Suprapubic skin (tissue), 4 donors: ENCODE measurements at regions not wholly inside any gene's neighbourhood (a gene's known extent, or its start where the extent isn't known, plus 50 kb on each side); places are given as distances from the start of the nearest gene placed in this dataset.

Source experiments
- DNase-seq, 2 donors: peaks; one replicate each; pipeline ENCODE4 v3.0.0-alpha.2; 2019; ENCODE audit warnings: low spot score in 2 of 2
- H3K27ac ChIP-seq: fragments of 200-600 bp; sonication (generic); one replicate; pipeline ENCODE4 v1.5.1; 2019
- H3K27me3 ChIP-seq: fragments of 200-600 bp; sonication (generic); one replicate; pipeline ENCODE4 v1.5.1; 2019
- H3K36me3 ChIP-seq: fragments of 200-600 bp; sonication (generic); one replicate; pipeline ENCODE4 v1.5.1; 2019
- H3K4me1 ChIP-seq: fragments of 200-600 bp; sonication (generic); one replicate; pipeline ENCODE4 v1.5.1; 2019
- H3K4me3 ChIP-seq: fragments of 200-600 bp; sonication (generic); one replicate; pipeline ENCODE4 v1.5.1; 2019; ENCODE audit warnings: mild to moderate bottlenecking
- H3K9me3 ChIP-seq: fragments of 200-600 bp; sonication (generic); one replicate; pipeline ENCODE4 v1.5.1; 2019
- CTCF ChIP-seq, 2 donors: fragments of 200-600 bp in 1 of 2; fragments of 450-650 bp in 1 of 2; sonication (generic) in 1 of 2; IDR thresholded peaks; one replicate each; pipeline ENCODE4 v1.5.1; 2016 to 2019; ENCODE audit warnings: antibody characterized with exemption in 2 of 2, mild to moderate bottlenecking in 1 of 2, moderate library complexity in 1 of 2
- EP300 ChIP-seq: sonication (generic); formaldehyde crosslinking; IDR thresholded peaks from one replicate; pipeline ENCODE4 v1.6.1; 2017; ENCODE audit warnings: antibody characterized with exemption
- POLR2A ChIP-seq, 2 donors: fragments of 450-650 bp; IDR thresholded peaks; one replicate each; pipeline ENCODE4 v1.6.1; 2017; ENCODE audit warnings: antibody characterized with exemption in 2 of 2, mild to moderate bottlenecking in 2 of 2, moderate library complexity in 2 of 2
- POLR2AphosphoS5 ChIP-seq, 3 donors: sonication (generic); formaldehyde crosslinking; IDR thresholded peaks; one replicate each; pipeline ENCODE4 v1.6.1; 2017; ENCODE audit warnings: antibody characterized with exemption in 3 of 3
- WGBS: methylation state at CpG from one replicate; pipeline ENCODE4 v1.1.5; 2018; 5-methylcytosine and 5-hydroxymethylcytosine counted together

- Histone ChIP-seq H3K4me1 (peaks cover 12% of the 10 kb centered on the region), H3K36me3 (no peaks in the 10 kb centered on the region), H3K9me3 (no peaks in the 10 kb centered on the region), H3K27ac (no peak overlapping the region), H3K4me3 (no peak overlapping the region), H3K27me3 (no peaks in the 10 kb centered on the region)
- TF ChIP-seq EP300 (no peak), CTCF (IDR thresholded peaks at IDR 0.05) (no peak), POLR2AphosphoS5 (IDR thresholded peaks at IDR 0.05) (no peak), POLR2A (IDR thresholded peaks at IDR 0.05) (no peak)
- WGBS: 92% methylated on average over 6 of the region's 6 CpGs
- no peak for DNase-seq
Measured at GRCh38 chr20:57806476-57806875, 96.7 kb upstream of the PMEPA1 start.

DNA sequence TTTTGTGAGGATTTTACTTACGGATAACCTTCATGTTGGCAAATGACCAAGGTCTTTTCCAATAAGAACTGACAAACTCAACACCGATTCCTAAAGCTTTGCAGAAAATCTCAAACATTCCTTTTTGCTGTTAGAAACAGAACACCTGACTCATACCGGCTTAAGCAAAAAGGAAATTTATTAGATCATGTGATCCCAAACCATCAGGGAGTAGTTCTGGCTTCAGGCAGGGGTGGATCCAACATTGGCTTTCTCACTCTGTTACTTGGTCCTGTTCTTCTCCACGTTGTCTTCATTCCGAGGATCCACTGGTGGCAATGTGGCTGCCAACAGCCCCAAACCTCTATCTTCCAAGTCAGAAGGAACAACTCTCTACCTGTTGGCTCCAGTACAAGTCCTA lies 95.9 kb upstream of the PMEPA1 start:
- H3K4me3 ChIP-seq: no peak overlapping the region
- peaks cover 6% of the 10 kb centered on the region for H3K4me1 ChIP-seq
- WGBS: 39% methylated on average over 5 of the region's 5 CpGs
- DNase-seq: no peak
- H3K27ac ChIP-seq: no peak overlapping the region
- H3K9me3 ChIP-seq: no peaks in the 10 kb centered on the region
- H3K27me3 ChIP-seq: no peaks in the 10 kb centered on the region
- TF ChIP-seq EP300 (no peak), POLR2AphosphoS5 (IDR thresholded peaks at IDR 0.05) (no peak), POLR2A (IDR thresholded peaks at IDR 0.05) (no peak), CTCF (IDR thresholded peaks at IDR 0.05) (no peak)
- H3K36me3 ChIP-seq: no peaks in the 10 kb centered on the region

DNA sequence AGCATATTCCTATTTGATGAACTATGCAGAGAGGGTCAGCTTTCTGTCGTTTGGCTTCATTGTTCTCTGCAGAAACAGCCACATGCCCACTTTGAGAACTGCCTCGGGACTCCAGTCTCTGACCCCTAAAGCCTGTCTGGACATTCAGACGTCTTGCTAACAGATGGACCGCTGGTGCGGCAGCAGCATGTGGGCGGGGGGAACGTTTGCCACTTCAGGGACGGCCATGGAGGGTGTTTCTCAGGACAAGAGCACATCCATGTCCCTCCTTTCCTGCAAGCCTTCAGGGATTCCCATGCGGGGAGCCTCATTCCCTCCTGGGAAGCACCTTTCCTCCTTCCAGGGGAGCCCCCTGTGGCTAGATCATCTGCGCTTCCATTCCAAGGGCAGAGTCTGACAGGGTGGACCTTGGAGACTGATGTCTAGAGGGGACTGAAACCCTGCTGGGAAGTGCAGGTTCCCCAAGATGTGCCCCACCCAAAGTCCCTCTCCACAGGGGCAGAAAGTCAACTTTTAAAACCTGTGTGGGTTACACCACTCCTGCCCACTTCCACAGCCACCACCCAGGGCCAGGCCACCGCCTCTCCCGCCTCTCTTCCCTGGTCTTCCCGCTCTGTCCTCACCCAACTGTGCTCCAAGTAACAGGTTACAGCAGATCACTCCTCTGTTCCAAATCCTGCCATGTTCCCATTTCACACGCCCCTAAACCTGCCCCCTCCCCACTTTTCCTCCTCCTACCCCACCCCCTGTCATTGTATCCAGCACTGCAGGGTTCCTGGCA lies 94.8 kb upstream of the PMEPA1 start:
- TF ChIP-seq POLR2AphosphoS5 (IDR thresholded peaks at IDR 0.05) (no peak), CTCF (IDR thresholded peaks at IDR 0.05) (no peak), POLR2A (IDR thresholded peaks at IDR 0.05) (no peak), EP300 (no peak)
- Histone ChIP-seq H3K4me3 (no peak overlapping the region), H3K9me3 (no peaks in the 10 kb centered on the region), H3K27me3 (no peaks in the 10 kb centered on the region), H3K4me1 (peaks cover 2% of the 10 kb centered on the region), H3K36me3 (no peaks in the 10 kb centered on the region), H3K27ac (no peak overlapping the region)
- 83% methylated on average over 14 of the region's 14 CpGs for WGBS
- no peak for DNase-seq

DNA sequence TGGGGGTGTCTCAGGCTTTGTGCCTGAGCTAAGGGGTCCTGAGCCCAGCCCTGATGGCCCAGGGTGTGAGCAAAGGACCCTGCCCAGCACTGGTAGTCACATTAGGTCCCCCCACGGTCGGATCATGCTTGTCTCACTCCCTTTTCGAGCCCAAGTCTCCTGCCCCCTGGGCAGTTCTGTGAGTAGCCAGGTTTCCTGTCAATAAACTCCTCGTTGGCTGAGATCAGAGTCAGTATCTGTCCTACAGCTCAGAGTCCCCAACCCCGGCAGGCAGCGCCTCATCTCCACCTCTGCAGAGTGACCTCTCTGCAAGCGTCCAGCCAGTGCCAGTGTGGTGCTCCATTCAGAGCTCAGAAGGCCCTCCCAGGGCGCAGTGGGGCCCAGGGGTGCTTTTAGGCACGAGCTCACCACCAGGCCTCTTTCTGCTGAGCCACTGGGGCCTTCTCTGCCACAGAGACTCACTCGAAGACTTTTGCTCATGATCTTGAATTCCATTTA lies 93.7 kb upstream of the PMEPA1 start:
- DNase-seq: no peak
- no peaks in the 10 kb centered on the region for H3K36me3 ChIP-seq
- H3K9me3 ChIP-seq: no peaks in the 10 kb centered on the region
- no peak overlapping the region for H3K4me3 ChIP-seq
- no peak overlapping the region for H3K27ac ChIP-seq
- H3K27me3 ChIP-seq: no peaks in the 10 kb centered on the region
- H3K4me1 ChIP-seq: no peaks in the 10 kb centered on the region
- no peak for TF ChIP-seq POLR2A (IDR thresholded peaks at IDR 0.05)
- no peak for TF ChIP-seq POLR2AphosphoS5 (IDR thresholded peaks at IDR 0.05)
- no peak for TF ChIP-seq CTCF (IDR thresholded peaks at IDR 0.05)
- TF ChIP-seq EP300: no peak
- 98% methylated on average over 7 of the region's 10 CpGs for WGBS

DNA sequence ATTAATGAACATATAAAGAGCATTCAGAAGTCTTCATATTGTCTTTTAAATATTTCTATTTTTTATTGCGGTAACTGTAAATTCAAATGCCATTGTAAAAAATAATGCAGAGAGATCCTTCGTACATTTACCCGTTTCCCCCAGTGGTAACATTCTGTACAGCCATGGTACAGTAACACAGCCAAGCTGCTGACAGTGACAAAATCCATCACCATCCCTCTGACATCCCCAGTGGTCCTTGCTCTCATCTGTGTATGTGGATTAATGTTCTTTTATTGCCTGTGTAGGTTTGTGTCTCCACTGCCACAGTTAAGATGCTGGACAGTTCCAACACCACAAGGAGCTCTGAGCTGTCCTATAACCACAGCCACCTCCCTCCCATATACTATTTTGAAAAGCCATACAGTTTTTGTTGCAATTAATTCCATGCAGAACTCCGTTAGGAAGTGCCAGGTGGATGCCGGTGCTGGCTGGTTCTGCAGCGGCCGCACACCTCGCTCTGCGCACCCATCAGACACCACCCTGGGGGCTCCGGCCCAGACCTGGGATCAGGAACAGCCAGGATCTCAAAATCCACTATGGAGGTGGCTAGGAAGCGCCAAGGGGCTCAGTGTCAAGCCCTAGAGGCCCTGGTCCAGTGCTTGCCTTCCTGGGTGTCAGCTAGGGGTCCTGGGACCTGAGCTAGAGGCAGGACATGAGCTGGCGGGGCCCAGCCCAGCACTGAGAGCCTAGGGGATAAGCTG lies 93.1 kb upstream of the PMEPA1 start:
- 99% methylated on average over 6 of the region's 12 CpGs for WGBS
- no peaks in the 10 kb centered on the region for H3K36me3 ChIP-seq
- no peaks in the 10 kb centered on the region for H3K9me3 ChIP-seq
- no peaks in the 10 kb centered on the region for H3K27me3 ChIP-seq
- H3K4me1 ChIP-seq: no peaks in the 10 kb centered on the region
- H3K27ac ChIP-seq: no peak overlapping the region
- H3K4me3 ChIP-seq: no peak overlapping the region
- no peak for TF ChIP-seq POLR2AphosphoS5 (IDR thresholded peaks at IDR 0.05)
- TF ChIP-seq EP300: no peak
- TF ChIP-seq CTCF (IDR thresholded peaks at IDR 0.05): no peak
- no peak for TF ChIP-seq POLR2A (IDR thresholded peaks at IDR 0.05)
- no peak for DNase-seq
